SK-N-SH (cell line): ENCODE measurements at regions not wholly inside any gene's neighbourhood (a gene's known extent, or its start where the extent isn't known, plus 50 kb on each side); places are given as distances from the start of the nearest gene placed in this dataset.

ENCODE experiments used
- CTCF ChIA-PET: fragments of 300-600, 350-600 bp; formaldehyde crosslinking; extraction: SDS; loops from one replicate; lab custom pipeline; 2021; lab: Yijun Ruan, JAX
- POLR2A ChIA-PET: fragments of 350-600 bp; sonication (Branson Sonifier 250); formaldehyde crosslinking; extraction: SDS; loops from one replicate; lab custom pipeline; 2020; ENCODE audit warnings: antibody characterized with exemption, inconsistent platforms; lab: Yijun Ruan, JAX
- DNase-seq: peaks from one replicate; pipeline ENCODE4 v3.0.0; 2012
- H2AFZ ChIP-seq: fragments of 200-600 bp; sonication (generic); 2 replicates; pipeline ENCODE4 v1.8.1; 2016; ENCODE audit warnings: antibody characterized with exemption, mild to moderate bottlenecking, low read depth
- H3F3A ChIP-seq: fragments of 200-600 bp; sonication (generic); replicated peaks from 2 replicates; pipeline ENCODE3; 2016; ENCODE audit warnings: antibody characterized with exemption, mild to moderate bottlenecking; ENCODE audit not compliant: insufficient read depth
- H3K27ac ChIP-seq, 2 experiments: fragments of 200-500 bp in 1 of 2; fragments of 200-600 bp in 1 of 2; sonication (Bioruptor generic) in 1 of 2; sonication (generic), shearing (Covaris generic) in 1 of 2; 2 replicates each; pipeline versions ENCODE4 v1.5.1 to v1.6.1; 2014 to 2016; ENCODE audit warnings: low read depth in 2 of 2, inconsistent platforms in 1 of 2, low read length in 1 of 2, mild to moderate bottlenecking in 1 of 2, mixed read lengths in 1 of 2
- H3K27me3 ChIP-seq: fragments of 200-600 bp; sonication (generic), shearing (Covaris generic); 2 replicates; pipeline ENCODE4 v1.6.1; 2016; ENCODE audit warnings: mixed run types; ENCODE audit not compliant: insufficient read depth
- H3K36me3 ChIP-seq, 2 experiments: fragments of 200-500 bp in 1 of 2; fragments of 200-600 bp in 1 of 2; sonication (Bioruptor generic) in 1 of 2; sonication (generic) in 1 of 2; replicated peaks in 1 of 2; 2 replicates each; pipeline versions ENCODE3 to v1.5.1; 2014 to 2016; ENCODE audit warnings: low read length in 1 of 2, mild to moderate bottlenecking in 1 of 2; ENCODE audit not compliant: insufficient read depth in 2 of 2, control insufficient read depth in 1 of 2
- H3K4me1 ChIP-seq, 2 experiments: fragments of 200-500 bp in 1 of 2; fragments of 200-600 bp in 1 of 2; sonication (Bioruptor generic) in 1 of 2; sonication (generic), shearing (Covaris generic) in 1 of 2; 2 replicates each; pipeline versions ENCODE4 v1.5.1 to v1.6.1; 2014 to 2016; ENCODE audit warnings: low read depth in 1 of 2, low read length in 1 of 2, mixed run types in 1 of 2; ENCODE audit not compliant: insufficient read depth in 2 of 2, control insufficient read depth in 1 of 2
- H3K4me2 ChIP-seq: fragments of 200-600 bp; sonication (generic), shearing (Covaris generic); 2 replicates; pipeline ENCODE4 v1.6.1; 2017; ENCODE audit warnings: mixed run types
- H3K4me3 ChIP-seq, 2 experiments: fragments of 200-500 bp in 1 of 2; fragments of 200-600 bp in 1 of 2; sonication (Bioruptor generic) in 1 of 2; sonication (generic), shearing (Covaris generic) in 1 of 2; 2 replicates each; pipeline versions ENCODE4 v1.5.1 to v1.8.1; 2014 to 2016; ENCODE audit warnings: low read depth in 2 of 2, inconsistent platforms in 1 of 2, low read length in 1 of 2, mild to moderate bottlenecking in 1 of 2, mixed read lengths in 1 of 2, moderate library complexity in 1 of 2
- H3K79me2 ChIP-seq: fragments of 200-600 bp; sonication (generic); 2 replicates; pipeline ENCODE4 v1.8.1; 2017; ENCODE audit warnings: mild to moderate bottlenecking; ENCODE audit not compliant: insufficient read depth
- H3K9ac ChIP-seq: fragments of 200-600 bp; sonication (generic); 2 replicates; pipeline ENCODE4 v1.6.1; 2017; ENCODE audit warnings: mixed run types
- H3K9me2 ChIP-seq: fragments of 200-600 bp; sonication (generic); 2 replicates; pipeline ENCODE4 v1.6.1; 2017; ENCODE audit warnings: mixed run types
- H3K9me3 ChIP-seq: fragments of 200-600 bp; sonication (generic); 2 replicates; pipeline ENCODE4 v1.6.1; 2017; ENCODE audit warnings: mixed run types, mild to moderate bottlenecking, moderate library complexity
- H4K20me1 ChIP-seq: fragments of 200-600 bp; sonication (generic); 2 replicates; pipeline ENCODE4 v1.6.1; 2017; ENCODE audit warnings: mild to moderate bottlenecking, mixed run types; ENCODE audit not compliant: insufficient read depth
- CHD2 ChIP-seq: fragments of 150-350 bp; IDR thresholded peaks from 2 replicates; pipeline ENCODE4 v1.6.1; 2018; ENCODE audit warnings: low read length; ENCODE audit not compliant: partially characterized antibody
- ELF1 ChIP-seq: IDR thresholded peaks from 2 replicates; pipeline ENCODE4 v1.4.0; 2012
- EP300 ChIP-seq, 2 experiments: IDR thresholded peaks; 2 replicates each; pipeline versions ENCODE4 v1.4.0 to v1.6.1; 2012; ENCODE audit warnings: borderline replicate concordance in 1 of 2, low read depth in 1 of 2, low read length in 1 of 2
- MXI1 ChIP-seq: IDR thresholded peaks from 2 replicates; pipeline ENCODE4 v1.6.1; 2012; ENCODE audit warnings: mild to moderate bottlenecking, low read depth, low read length, improper control_type of control experiment
- PBX3 ChIP-seq: IDR thresholded peaks from 2 replicates; pipeline ENCODE4; 2012
- REST ChIP-seq: IDR thresholded peaks from 2 replicates; pipeline ENCODE4 v1.6.1; 2012; ENCODE audit warnings: mild to moderate bottlenecking, low read depth, low read length, moderate library complexity
- SIN3A ChIP-seq: IDR thresholded peaks from 2 replicates; pipeline ENCODE4 v1.6.1; 2012; ENCODE audit warnings: low read depth, mild to moderate bottlenecking, low read length, moderate library complexity, borderline replicate concordance
- TAF1 ChIP-seq: IDR thresholded peaks from 2 replicates; pipeline ENCODE4 v1.6.1; 2012; ENCODE audit warnings: low read depth, mild to moderate bottlenecking, low read length, moderate library complexity, borderline replicate concordance
- USF1 ChIP-seq: IDR thresholded peaks from 2 replicates; pipeline ENCODE4 v1.4.0; 2012; ENCODE audit warnings: low read depth, borderline replicate concordance
- YY1 ChIP-seq: IDR thresholded peaks from 2 replicates; pipeline ENCODE4 v1.4.0; 2012; ENCODE audit warnings: low read depth, mild to moderate bottlenecking
- ZBTB33 ChIP-seq: IDR thresholded peaks from 2 replicates; pipeline ENCODE4 v1.4.0; 2012; ENCODE audit warnings: low read depth, borderline replicate concordance
- WGBS: methylation state at CpG from one replicate; pipeline ENCODE4 v1.1.6; 2017; ENCODE audit warnings: low lambda C conversion rate; 5-methylcytosine and 5-hydroxymethylcytosine counted together

- ChIA-PET POLR2A (no interaction called here), CTCF (no interaction called here)
- no peak overlapping the region for H2AFZ ChIP-seq
- H3K4me3 ChIP-seq, result no peak overlapping the region
- no peak overlapping the region for H3K4me2 ChIP-seq
- no peaks in the 10 kb centered on the region for H3K27me3 ChIP-seq
- no peaks in the 10 kb centered on the region for H3K9me2 ChIP-seq
- no peaks in the 10 kb centered on the region for H4K20me1 ChIP-seq
- no peak overlapping the region for H3K9ac ChIP-seq
- TF ChIP-seq YY1 (no peak), ZBTB33 (no peak), PBX3 (no peak), REST (no peak), CHD2 (no peak), MXI1 (no peak), ELF1 (no peak), SIN3A (no peak), EP300 (IDR thresholded peaks at IDR 0.05; ENCODE audit: borderline replicate concordance in 1 of 2, low read depth in 1 of 2, low read length in 1 of 2) (no peak), TAF1 (no peak), USF1 (no peak)
- no peak for DNase-seq
- WGBS, result 59% methylated on average over 4 of the region's 4 CpGs
- no peaks in the 10 kb centered on the region for H3K79me2 ChIP-seq
- no peaks in the 10 kb centered on the region; a peak in 1 of 4 replicates for H3K4me1 ChIP-seq
- H3K36me3 ChIP-seq, result no peaks in the 10 kb centered on the region
- H3F3A ChIP-seq, result peaks cover 5% of the 10 kb centered on the region
- no peaks in the 10 kb centered on the region for H3K9me3 ChIP-seq
- no peak overlapping the region for H3K27ac ChIP-seq
Observed at GRCh38 chr2:176405477-176405876, 136.2 kb downstream of the MTX2 start.
